NCI-H345 treated with DMSO at 0.1 percent for 48 hours (cell line): ENCODE measurements at regions not wholly inside any gene's neighbourhood (a gene's known extent, or its start where the extent isn't known, plus 50 kb on each side); places are given as distances from the start of the nearest gene placed in this dataset.
"Not testable (repeated sequence)": the region's sequence is repeated elsewhere in the genome, so short reads cannot be mapped to it uniquely, and the experiment has no call there.

Experiments
- DNase-seq: peaks from one replicate; lab custom pipeline; 2025; ENCODE audit not compliant: unreplicated experiment; lab: John Stamatoyannopoulos, UW

- no peak for DNase-seq
Observed at GRCh38 chr1:190665045-190665444, 187.4 kb upstream of the BRINP3 start.

- no peak for DNase-seq
Observed at GRCh38 chr1:190667914-190668313, 190.2 kb upstream of the BRINP3 start.

GRCh38 chr1:190679044-190679443 is 201.4 kb upstream of the BRINP3 start:
- no peak for DNase-seq

GRCh38 chr1:190679454-190679853 is 201.8 kb upstream of the BRINP3 start:
- no peak for DNase-seq

GRCh38 chr1:190679983-190680382 is 202.3 kb upstream of the BRINP3 start:
- no peak for DNase-seq

GRCh38 chr1:190685676-190686075 is 208.0 kb upstream of the BRINP3 start:
- no peak for DNase-seq

- DNase-seq: no peak
Observed at GRCh38 chr1:190688096-190688495, 210.4 kb upstream of the BRINP3 start.

- DNase-seq: not testable (repeated sequence)
Observed at GRCh38 chr1:190698488-190698887, 220.8 kb upstream of the BRINP3 start.

- no peak for DNase-seq
Observed at GRCh38 chr1:190699165-190699564, 221.5 kb upstream of the BRINP3 start.

GRCh38 chr1:190708418-190709057 is 230.9 kb upstream of the BRINP3 start:
- DNase-seq: no peak

GRCh38 chr1:190711069-190711468 is 233.4 kb upstream of the BRINP3 start:
- DNase-seq: no peak

GRCh38 chr1:190717055-190717454 is 239.4 kb upstream of the BRINP3 start:
- DNase-seq: no peak

GRCh38 chr1:190736971-190737590 is 259.4 kb upstream of the BRINP3 start:
- DNase-seq: no peak

GRCh38 chr1:190738317-190738716 is 260.7 kb upstream of the BRINP3 start:
- DNase-seq: no peak

- DNase-seq: no peak
Observed at GRCh38 chr1:190739926-190740325, 262.3 kb upstream of the BRINP3 start.

GRCh38 chr1:190747704-190748103 is 270.0 kb upstream of the BRINP3 start:
- no peak for DNase-seq

- no peak for DNase-seq
Observed at GRCh38 chr1:190752131-190752530, 274.5 kb upstream of the BRINP3 start.

- DNase-seq: no peak
Observed at GRCh38 chr1:190754666-190755065, 277.0 kb upstream of the BRINP3 start.

GRCh38 chr1:190759807-190760206 is 282.1 kb upstream of the BRINP3 start:
- no peak for DNase-seq

GRCh38 chr1:190762325-190762724 is 284.7 kb upstream of the BRINP3 start:
- no peak for DNase-seq

- DNase-seq: no peak
Observed at GRCh38 chr1:190792873-190793272, 315.2 kb upstream of the BRINP3 start.

- DNase-seq: no peak
Observed at GRCh38 chr1:190807629-190808028, 330.0 kb upstream of the BRINP3 start.

GRCh38 chr1:190808035-190808434 is 330.4 kb upstream of the BRINP3 start:
- DNase-seq: no peak
